HG03097 (cell line): ENCODE measurements at regions not wholly inside any gene's neighbourhood (a gene's known extent, or its start where the extent isn't known, plus 50 kb on each side); places are given as distances from the start of the nearest gene placed in this dataset.

ENCODE experiments used
- ATAC-seq: cut with Tn5 transposase; IDR thresholded peaks from one replicate; pipeline ENCODE4 v1.9.1; 2021; ENCODE audit not compliant: unreplicated experiment, low FRiP score

GRCh38 chr9:89743573-89744254, 138.9 kb downstream of the GADD45G start:
- no peak for ATAC-seq

GRCh38 chr9:89744255-89744648, 139.4 kb downstream of the GADD45G start:
- no peak for ATAC-seq

- no peak for ATAC-seq
Observed at GRCh38 chr9:89744730-89745129, 139.9 kb downstream of the GADD45G start.

GRCh38 chr9:89745601-89746376, 141.0 kb downstream of the GADD45G start:
- no peak for ATAC-seq

- ATAC-seq: no peak
Observed at GRCh38 chr9:89746385-89747116, 141.7 kb downstream of the GADD45G start.

- no peak for ATAC-seq
Observed at GRCh38 chr9:89747596-89747995, 142.8 kb downstream of the GADD45G start.

- ATAC-seq: no peak
Observed at GRCh38 chr9:89748021-89748670, 143.3 kb downstream of the GADD45G start.

GRCh38 chr9:89748831-89749499, 144.2 kb downstream of the GADD45G start:
- ATAC-seq: no peak

- ATAC-seq: no peak
Observed at GRCh38 chr9:89749500-89750116, 144.8 kb downstream of the GADD45G start.

GRCh38 chr9:89750117-89750791, 145.4 kb downstream of the GADD45G start:
- ATAC-seq: no peak

GRCh38 chr9:89751079-89751825, 146.4 kb downstream of the GADD45G start:
- no peak for ATAC-seq

- ATAC-seq: no peak
Observed at GRCh38 chr9:89752154-89752553, 147.3 kb downstream of the GADD45G start.

GRCh38 chr9:89753472-89754055, 148.8 kb downstream of the GADD45G start:
- no peak for ATAC-seq

- no peak for ATAC-seq
Observed at GRCh38 chr9:89754193-89754592, 149.4 kb downstream of the GADD45G start.

- ATAC-seq: no peak
Observed at GRCh38 chr9:89755821-89756220, 151.0 kb downstream of the GADD45G start.

GRCh38 chr9:89756891-89757537, 152.2 kb downstream of the GADD45G start:
- ATAC-seq: no peak

- no peak for ATAC-seq
Observed at GRCh38 chr9:89757776-89758528, 153.1 kb downstream of the GADD45G start.
